ENCODE measurements at regions not wholly inside any gene's neighbourhood (a gene's known extent, or its start where the extent isn't known, plus 50 kb on each side); places are given as distances from the start of the nearest gene placed in this dataset.

- H3K27ac ChIP-seq (ENCODE audit: low read depth, low read length) = no peak overlapping the region
- Mint-ChIP-seq H3K4me1 (no peaks in the 10 kb centered on the region), H3K27me3 (no peaks in the 10 kb centered on the region), H3K9me3 (peaks cover 8 to 18% (median 9%) of the 10 kb centered on the region in 5 donors), H3K36me3 (no peaks in the 10 kb centered on the region), H3K27ac (no peak overlapping the region), H3K4me3 (no peak overlapping the region)
- ChIA-PET POLR2A (no interaction called here), CTCF (no interaction called here)
- no peaks in the 10 kb centered on the region for H3K9me3 ChIP-seq (ENCODE audit: low read length)
- H3K27me3 ChIP-seq (ENCODE audit: insufficient read depth, low read length, poor library complexity, severe bottlenecking) = no peaks in the 10 kb centered on the region
- no peak for DNase-seq
- H3K36me3 ChIP-seq (ENCODE audit: insufficient read depth, low read length) = no peaks in the 10 kb centered on the region
- H3K4me3 ChIP-seq (ENCODE audit: low read length) = no peak overlapping the region
- H3K4me1 ChIP-seq (ENCODE audit: insufficient read depth, low read length) = no peaks in the 10 kb centered on the region
Observed at GRCh38 chr1:81327743-81328142, 473.0 kb upstream of the ADGRL2 start.

- Histone ChIP-seq H3K36me3 (ENCODE audit: insufficient read depth, low read length) (no peaks in the 10 kb centered on the region), H3K27ac (ENCODE audit: low read depth, low read length) (no peak overlapping the region), H3K27me3 (ENCODE audit: insufficient read depth, low read length, poor library complexity, severe bottlenecking) (no peaks in the 10 kb centered on the region), H3K4me1 (ENCODE audit: insufficient read depth, low read length) (no peaks in the 10 kb centered on the region), H3K4me3 (ENCODE audit: low read length) (no peak overlapping the region), H3K9me3 (ENCODE audit: low read length) (no peaks in the 10 kb centered on the region)
- Mint-ChIP-seq H3K4me3 (no peak overlapping the region), H3K9me3 (peaks cover 7 to 18% (median 9%) of the 10 kb centered on the region in 5 donors), H3K27ac (no peak overlapping the region), H3K4me1 (no peaks in the 10 kb centered on the region), H3K27me3 (no peaks in the 10 kb centered on the region), H3K36me3 (no peaks in the 10 kb centered on the region)
- ChIA-PET CTCF (no interaction called here), POLR2A (no interaction called here)
- DNase-seq = no peak
Observed at GRCh38 chr1:81327103-81327710, 473.5 kb upstream of the ADGRL2 start.

DNA sequence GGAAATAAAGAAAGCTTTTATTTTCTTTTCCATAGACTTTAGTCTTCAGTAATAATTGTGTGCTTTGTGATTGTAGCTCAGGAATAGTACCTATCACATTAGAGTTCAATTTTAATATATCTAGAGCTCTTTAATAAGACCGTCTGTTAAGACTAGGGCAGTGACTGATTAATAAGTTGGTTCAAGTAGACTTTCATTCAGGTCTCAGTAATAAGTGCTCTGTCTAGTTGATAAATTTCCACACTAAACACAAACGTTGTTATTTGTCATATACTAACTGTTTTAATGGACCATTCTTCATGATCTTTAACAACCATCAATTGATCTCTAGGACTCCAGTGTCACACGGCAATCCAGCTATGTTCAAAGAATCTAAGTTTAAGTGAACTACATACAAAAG, 474.5 kb upstream of the ADGRL2 start:
- Histone ChIP-seq H3K36me3 (ENCODE audit: insufficient read depth, low read length) (no peaks in the 10 kb centered on the region), H3K9me3 (ENCODE audit: low read length) (no peaks in the 10 kb centered on the region), H3K27me3 (ENCODE audit: insufficient read depth, low read length, poor library complexity, severe bottlenecking) (no peaks in the 10 kb centered on the region), H3K27ac (ENCODE audit: low read depth, low read length) (no peak overlapping the region), H3K4me1 (ENCODE audit: insufficient read depth, low read length) (no peaks in the 10 kb centered on the region), H3K4me3 (ENCODE audit: low read length) (no peak overlapping the region)
- Mint-ChIP-seq H3K27me3 (no peaks in the 10 kb centered on the region), H3K9me3 (peaks cover 7 to 18% (median 9%) of the 10 kb centered on the region in 5 donors), H3K27ac (no peak overlapping the region), H3K4me1 (no peaks in the 10 kb centered on the region), H3K36me3 (no peaks in the 10 kb centered on the region), H3K4me3 (no peak overlapping the region)
- no peak for DNase-seq
- POLR2A ChIA-PET = no interaction called here
- CTCF ChIA-PET = no interaction called here

GRCh38 chr1:81325397-81325796, 475.3 kb upstream of the ADGRL2 start:
- no peak overlapping the region for H3K4me3 Mint-ChIP-seq
- Histone ChIP-seq H3K27me3 (ENCODE audit: insufficient read depth, low read length, poor library complexity, severe bottlenecking) (no peaks in the 10 kb centered on the region), H3K27ac (ENCODE audit: low read depth, low read length) (no peak overlapping the region), H3K4me1 (ENCODE audit: insufficient read depth, low read length) (no peaks in the 10 kb centered on the region), H3K4me3 (ENCODE audit: low read length) (no peak overlapping the region), H3K9me3 (ENCODE audit: low read length) (no peaks in the 10 kb centered on the region), H3K36me3 (ENCODE audit: insufficient read depth, low read length) (no peaks in the 10 kb centered on the region)
- no peaks in the 10 kb centered on the region for H3K27me3 Mint-ChIP-seq
- no peaks in the 10 kb centered on the region for H3K4me1 Mint-ChIP-seq
- no peak for DNase-seq
- CTCF ChIA-PET = no interaction called here
- no peaks in the 10 kb centered on the region for H3K36me3 Mint-ChIP-seq
- H3K27ac Mint-ChIP-seq = no peak overlapping the region
- POLR2A ChIA-PET = no interaction called here
- peaks cover 7 to 18% (median 9%) of the 10 kb centered on the region in 5 donors for H3K9me3 Mint-ChIP-seq

DNA sequence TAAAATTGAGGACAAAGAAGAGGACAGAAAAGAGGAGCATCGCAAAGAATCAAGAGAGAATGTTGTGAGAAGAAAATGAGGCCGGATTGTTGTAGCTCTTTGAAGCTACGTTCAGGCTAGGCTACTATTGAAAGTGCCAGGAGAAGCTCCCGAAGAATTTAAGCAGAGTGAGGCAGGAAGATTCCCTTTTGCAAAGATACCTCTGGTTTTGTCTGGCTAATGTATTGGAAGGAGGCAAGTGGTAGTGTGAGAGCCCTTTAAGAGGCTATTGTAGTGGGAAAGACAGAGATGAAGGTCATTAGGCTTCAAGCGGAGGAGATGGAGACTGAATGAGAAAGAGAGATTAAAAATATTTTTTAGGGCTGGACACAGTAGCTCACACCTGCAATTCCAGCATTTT, 476.9 kb upstream of the ADGRL2 start:
- Mint-ChIP-seq H3K27me3 (no peaks in the 10 kb centered on the region), H3K9me3 (peaks cover 7 to 24% (median 11%) of the 10 kb centered on the region in 5 donors), H3K27ac (peak overlapping the region in 1 of 8 donors; percentile 52), H3K4me1 (no peaks in the 10 kb centered on the region), H3K4me3 (no peak overlapping the region), H3K36me3 (no peaks in the 10 kb centered on the region)
- POLR2A ChIA-PET = no interaction called here
- Histone ChIP-seq H3K36me3 (ENCODE audit: insufficient read depth, low read length) (no peaks in the 10 kb centered on the region), H3K4me1 (ENCODE audit: insufficient read depth, low read length) (no peaks in the 10 kb centered on the region), H3K27me3 (ENCODE audit: insufficient read depth, low read length, poor library complexity, severe bottlenecking) (no peaks in the 10 kb centered on the region), H3K4me3 (ENCODE audit: low read length) (no peak overlapping the region), H3K27ac (ENCODE audit: low read depth, low read length) (no peak overlapping the region), H3K9me3 (ENCODE audit: low read length) (no peaks in the 10 kb centered on the region)
- CTCF ChIA-PET = no interaction called here
- DNase-seq = no peak

- ChIA-PET CTCF (no interaction called here), POLR2A (no interaction called here)
- H3K4me1 ChIP-seq (ENCODE audit: insufficient read depth, low read length) = no peaks in the 10 kb centered on the region
- no peak overlapping the region for H3K4me3 ChIP-seq (ENCODE audit: low read length)
- Mint-ChIP-seq H3K27ac (no peak overlapping the region), H3K9me3 (peaks cover 0 to 18% (median 5%) of the 10 kb centered on the region in 5 donors), H3K27me3 (no peaks in the 10 kb centered on the region), H3K36me3 (no peaks in the 10 kb centered on the region), H3K4me3 (no peak overlapping the region), H3K4me1 (no peaks in the 10 kb centered on the region)
- H3K36me3 ChIP-seq (ENCODE audit: insufficient read depth, low read length) = no peaks in the 10 kb centered on the region
- DNase-seq = no peak
- no peaks in the 10 kb centered on the region for H3K27me3 ChIP-seq (ENCODE audit: insufficient read depth, low read length, poor library complexity, severe bottlenecking)
- no peaks in the 10 kb centered on the region for H3K9me3 ChIP-seq (ENCODE audit: low read length)
- H3K27ac ChIP-seq (ENCODE audit: low read depth, low read length) = no peak overlapping the region
Observed at GRCh38 chr1:81317191-81317590, 483.5 kb upstream of the ADGRL2 start.

DNA sequence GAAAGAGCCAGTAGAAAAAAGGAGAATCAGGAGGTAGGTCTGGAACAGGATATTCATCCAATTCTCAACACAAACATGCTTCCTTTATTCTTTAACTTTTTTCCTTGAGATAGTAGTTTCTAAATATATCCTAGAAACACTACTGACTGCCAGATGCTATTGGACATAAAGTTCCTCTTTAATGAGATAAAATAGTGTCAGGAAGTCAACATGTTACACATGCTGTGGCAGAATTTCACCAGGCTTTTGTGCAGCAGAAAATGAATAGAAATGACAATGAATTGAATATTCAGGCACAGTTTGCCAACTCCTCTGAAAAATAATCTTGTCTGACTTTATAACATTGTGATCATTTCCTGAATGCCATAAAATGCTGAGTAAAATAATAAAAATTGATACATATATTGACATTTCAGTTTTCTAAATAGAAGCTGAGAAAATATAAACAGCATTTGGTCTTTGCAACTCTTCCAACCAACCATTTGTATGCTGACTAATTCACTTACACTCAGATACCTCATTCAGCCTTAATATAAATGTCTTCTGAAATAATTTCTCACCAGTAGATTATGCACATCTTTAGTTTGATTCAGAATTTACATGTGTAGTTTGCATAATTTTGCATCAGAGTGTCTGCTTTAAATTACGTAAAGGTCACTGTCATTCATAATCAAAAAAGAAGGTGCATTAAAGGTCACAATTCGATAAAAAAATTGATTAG, 486.1 kb upstream of the ADGRL2 start:
- no peaks in the 10 kb centered on the region for H3K36me3 ChIP-seq (ENCODE audit: insufficient read depth, low read length)
- CTCF ChIA-PET = no interaction called here
- no peaks in the 10 kb centered on the region for H3K4me1 Mint-ChIP-seq

GRCh38 chr1:81313289-81313688, 487.4 kb upstream of the ADGRL2 start:
- Histone ChIP-seq H3K4me1 (ENCODE audit: insufficient read depth, low read length) (no peaks in the 10 kb centered on the region), H3K9me3 (ENCODE audit: low read length) (no peaks in the 10 kb centered on the region), H3K27ac (ENCODE audit: low read depth, low read length) (no peak overlapping the region), H3K4me3 (ENCODE audit: low read length) (no peak overlapping the region), H3K36me3 (ENCODE audit: insufficient read depth, low read length) (no peaks in the 10 kb centered on the region), H3K27me3 (ENCODE audit: insufficient read depth, low read length, poor library complexity, severe bottlenecking) (no peaks in the 10 kb centered on the region)
- Mint-ChIP-seq H3K4me3 (no peak overlapping the region), H3K27me3 (no peaks in the 10 kb centered on the region), H3K4me1 (no peaks in the 10 kb centered on the region), H3K36me3 (no peaks in the 10 kb centered on the region), H3K9me3 (peaks cover 3 to 12% (median 6%) of the 10 kb centered on the region in 5 donors), H3K27ac (no peak overlapping the region)
- DNase-seq = no peak
- CTCF ChIA-PET = no interaction called here
- POLR2A ChIA-PET = no interaction called here

More for the DNA sequence above, 486.1 kb upstream of the ADGRL2 start:
- Mint-ChIP-seq H3K36me3 (no peaks in the 10 kb centered on the region), H3K9me3 (peaks cover 3 to 12% (median 6%) of the 10 kb centered on the region in 5 donors), H3K4me3 (no peak overlapping the region), H3K27me3 (no peaks in the 10 kb centered on the region), H3K27ac (no peak overlapping the region)
- POLR2A ChIA-PET = no interaction called here
- H3K4me1 ChIP-seq (ENCODE audit: insufficient read depth, low read length) = no peaks in the 10 kb centered on the region
- no peaks in the 10 kb centered on the region for H3K27me3 ChIP-seq (ENCODE audit: insufficient read depth, low read length, poor library complexity, severe bottlenecking)
- H3K9me3 ChIP-seq (ENCODE audit: low read length) = no peaks in the 10 kb centered on the region
- DNase-seq = no peak
- no peak overlapping the region for H3K27ac ChIP-seq (ENCODE audit: low read depth, low read length)
- no peak overlapping the region for H3K4me3 ChIP-seq (ENCODE audit: low read length)
